GM19463 (cell line): ENCODE measurements at regions not wholly inside any gene's neighbourhood (a gene's known extent, or its start where the extent isn't known, plus 50 kb on each side); places are given as distances from the start of the nearest gene placed in this dataset.
"Not testable (repeated sequence)": the region's sequence is repeated elsewhere in the genome, so short reads cannot be mapped to it uniquely, and the experiment has no call there.

Source experiments
- ATAC-seq: cut with Tn5 transposase; IDR thresholded peaks from one replicate; pipeline ENCODE4 v1.9.1; 2021; ENCODE audit warnings: mild to moderate bottlenecking, moderate library complexity; ENCODE audit not compliant: unreplicated experiment

- ATAC-seq = no peak
These were observed 620.8 kb upstream of the AUTS2 start for GRCh38 chr7:68977385-68978055.

GRCh38 chr7:68978710-68979109 lies 619.6 kb upstream of the AUTS2 start:
- no peak for ATAC-seq

DNA sequence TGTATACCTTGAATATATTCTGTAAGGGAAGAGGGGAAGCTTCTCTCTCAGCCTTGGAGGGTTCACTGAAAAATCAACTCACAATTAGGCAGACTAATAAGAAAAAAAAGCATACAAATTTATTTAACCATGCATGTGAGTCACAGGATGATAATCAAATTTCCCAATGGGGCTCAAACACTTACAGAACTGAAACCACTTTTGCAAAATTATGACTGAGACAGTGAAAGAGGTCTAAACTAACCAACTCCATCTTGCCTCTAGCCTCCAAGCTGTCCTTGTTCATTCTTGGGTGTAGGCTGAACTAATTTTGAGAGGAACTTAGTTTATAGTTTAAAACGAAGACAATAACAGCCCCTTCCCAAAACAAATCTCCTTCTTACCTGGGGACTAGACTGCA lies 618.3 kb upstream of the AUTS2 start:
- ATAC-seq = no peak

GRCh38 chr7:68980432-68980831 lies 617.8 kb upstream of the AUTS2 start:
- not testable (repeated sequence) for ATAC-seq

GRCh38 chr7:68984306-68984705 lies 614.0 kb upstream of the AUTS2 start:
- no peak for ATAC-seq

GRCh38 chr7:68994841-68995240 lies 603.4 kb upstream of the AUTS2 start:
- ATAC-seq = no peak

DNA sequence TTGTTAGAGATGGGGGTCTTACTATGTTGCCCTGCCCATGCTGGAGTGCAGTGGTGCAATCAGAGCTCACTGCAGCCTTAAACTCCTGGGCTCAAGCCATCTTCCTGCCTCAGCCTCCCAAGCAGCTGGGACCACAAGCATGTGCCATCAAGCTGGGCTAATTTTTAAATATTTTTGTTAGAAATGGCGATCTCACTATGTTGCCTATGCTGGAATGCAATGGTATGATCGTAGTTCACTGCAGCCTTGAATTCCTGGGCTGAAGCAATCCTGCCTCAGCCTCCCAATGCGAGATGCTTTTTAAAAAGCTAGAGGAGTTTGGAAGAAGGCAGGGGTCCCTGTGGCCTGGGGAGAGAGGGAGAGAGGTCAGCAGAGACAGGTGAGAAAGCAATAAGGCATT lies 600.1 kb upstream of the AUTS2 start:
- ATAC-seq = no peak

DNA sequence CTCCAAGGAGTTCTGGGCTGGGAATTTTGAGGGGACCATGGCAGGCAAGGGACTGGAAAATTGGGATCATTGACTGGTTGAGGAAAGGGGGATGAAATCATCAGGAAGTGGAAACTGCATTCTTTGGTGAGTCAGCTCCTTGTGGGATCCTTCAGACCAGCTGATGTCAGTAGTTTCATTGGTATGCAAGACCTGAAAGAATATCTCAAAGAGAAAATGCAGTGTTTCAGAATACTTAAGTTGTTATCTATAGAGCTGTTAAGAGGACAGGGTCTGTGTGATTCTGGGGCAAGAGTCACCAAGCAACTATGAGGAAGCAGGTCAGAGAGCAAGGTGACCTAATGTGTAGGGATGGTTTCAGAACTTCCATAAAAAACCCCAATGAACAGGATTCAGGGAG lies 595.9 kb upstream of the AUTS2 start:
- ATAC-seq = no peak

GRCh38 chr7:69012149-69012548 lies 586.1 kb upstream of the AUTS2 start:
- ATAC-seq = no peak

- ATAC-seq = no peak
These were observed 581.1 kb upstream of the AUTS2 start for GRCh38 chr7:69017208-69017607.

GRCh38 chr7:69018200-69018599 lies 580.1 kb upstream of the AUTS2 start:
- ATAC-seq = no peak

- ATAC-seq = no peak
These were observed 578.8 kb upstream of the AUTS2 start for GRCh38 chr7:69019437-69019836.

DNA sequence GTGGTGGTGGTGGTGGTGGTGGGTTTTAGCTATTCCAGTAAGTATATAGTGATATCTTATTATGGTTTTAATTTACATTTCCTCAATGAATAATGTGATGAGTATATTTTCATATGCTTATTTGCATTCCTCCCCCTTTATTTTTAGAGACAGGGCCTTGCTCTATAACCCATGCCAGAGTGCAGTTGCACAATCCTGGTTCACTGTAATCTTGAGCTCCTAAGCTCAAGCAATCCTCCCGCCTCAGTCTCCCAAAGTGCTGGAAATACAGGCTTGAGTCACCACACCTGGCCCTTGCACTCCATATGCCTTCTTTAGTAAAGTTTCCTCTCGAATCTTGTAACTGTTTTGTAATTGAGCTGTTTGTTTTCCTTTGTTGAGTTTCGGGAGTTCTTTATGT lies 577.7 kb upstream of the AUTS2 start:
- ATAC-seq = no peak

- no peak for ATAC-seq
These were observed 573.0 kb upstream of the AUTS2 start for GRCh38 chr7:69025249-69025648.

DNA sequence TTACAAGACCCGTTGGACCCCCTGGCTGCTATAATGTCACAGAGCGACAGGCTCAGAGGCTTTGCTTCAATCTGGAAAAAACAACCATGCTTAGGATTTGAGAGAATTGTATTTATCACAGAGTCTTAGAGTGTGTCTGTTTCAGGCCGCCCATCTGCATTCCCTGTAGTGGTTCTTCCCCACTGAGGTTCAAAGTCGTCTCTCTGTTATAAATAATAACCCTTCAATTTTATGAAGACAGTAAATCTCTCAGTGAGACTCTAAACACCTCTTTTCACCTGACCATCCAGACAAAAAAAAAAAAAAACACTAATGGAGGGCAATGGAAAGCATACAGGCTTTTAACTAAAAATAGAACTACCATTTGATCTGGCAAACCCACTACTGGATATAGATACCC lies 565.4 kb upstream of the AUTS2 start:
- ATAC-seq = no peak

GRCh38 chr7:69035826-69036225 lies 562.4 kb upstream of the AUTS2 start:
- no peak for ATAC-seq

GRCh38 chr7:69036301-69036700 lies 562.0 kb upstream of the AUTS2 start:
- no peak for ATAC-seq

GRCh38 chr7:69038915-69039314 lies 559.4 kb upstream of the AUTS2 start:
- no peak for ATAC-seq

DNA sequence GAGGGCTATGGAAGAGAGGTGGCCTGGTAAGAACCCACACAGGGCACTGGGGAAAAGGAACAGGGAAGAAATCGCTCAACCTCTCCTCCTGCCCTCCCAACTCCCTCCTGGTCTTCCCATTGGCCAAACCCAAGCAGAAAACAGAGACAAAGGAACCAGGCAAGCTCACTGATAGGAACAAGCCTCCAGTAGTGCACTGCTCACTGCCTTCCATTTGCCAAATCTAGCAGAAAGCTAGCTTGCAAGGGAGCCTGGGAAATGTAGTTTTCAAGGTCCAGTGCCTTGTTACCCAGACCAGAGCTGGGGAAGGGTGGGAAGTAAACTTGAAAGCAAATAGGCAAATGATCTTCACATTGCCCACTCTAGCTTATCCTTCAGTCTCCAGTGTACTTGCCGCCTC lies 556.1 kb upstream of the AUTS2 start:
- no peak for ATAC-seq

DNA sequence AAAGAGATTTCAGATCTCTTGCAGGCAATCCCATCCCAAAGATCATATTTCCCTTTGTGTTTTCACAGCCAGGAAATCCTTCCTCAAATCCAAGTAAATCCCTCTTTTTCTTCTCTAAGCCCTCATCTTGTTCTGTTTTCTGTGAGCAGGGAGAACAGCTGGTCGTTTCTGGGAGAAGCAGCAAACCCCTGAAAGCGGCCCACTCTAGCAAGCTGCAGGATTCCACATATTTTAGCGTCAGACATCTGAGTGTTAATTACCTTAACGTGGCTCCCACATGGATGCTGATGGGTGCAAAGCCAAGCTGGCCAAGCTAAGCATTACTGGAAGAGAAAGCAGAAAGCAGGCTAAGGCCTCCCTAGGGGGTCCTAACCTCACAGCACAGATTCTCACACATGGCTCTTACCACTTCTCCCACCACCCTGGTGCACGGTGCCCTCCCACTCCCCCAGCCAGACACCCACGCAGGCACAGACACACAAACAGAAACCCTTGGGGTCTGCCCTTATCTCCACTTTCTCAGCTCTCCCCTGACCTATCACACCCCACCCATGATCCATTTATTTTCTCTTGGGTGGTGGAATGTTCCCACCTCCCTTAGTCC lies 551.0 kb upstream of the AUTS2 start:
- ATAC-seq = no peak

GRCh38 chr7:69049326-69049725 lies 548.9 kb upstream of the AUTS2 start:
- ATAC-seq = no peak

DNA sequence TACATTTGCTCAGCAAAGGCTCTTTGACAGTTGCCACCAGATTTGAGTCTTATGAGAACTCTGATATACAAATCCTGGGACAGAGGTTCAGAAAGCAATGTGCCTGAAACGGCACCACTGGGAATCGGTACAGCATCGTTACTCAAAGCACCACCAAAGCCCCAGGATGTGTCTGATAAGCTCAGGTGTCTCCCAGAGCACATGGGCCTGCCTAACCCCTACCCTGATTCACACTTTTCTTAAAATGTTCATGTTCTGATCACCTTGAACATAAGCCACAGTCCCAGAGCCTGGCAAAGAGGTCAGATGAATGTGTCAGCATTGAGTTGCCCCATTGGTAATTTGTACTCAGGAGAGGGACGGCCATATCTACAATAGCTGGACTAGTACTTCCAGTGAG lies 545.8 kb upstream of the AUTS2 start:
- no peak for ATAC-seq

- ATAC-seq = no peak
These were observed 537.8 kb upstream of the AUTS2 start for GRCh38 chr7:69060516-69060915.
